ENCODE measurements at regions not wholly inside any gene's neighbourhood (a gene's known extent, or its start where the extent isn't known, plus 50 kb on each side); places are given as distances from the start of the nearest gene placed in this dataset.

DNA sequence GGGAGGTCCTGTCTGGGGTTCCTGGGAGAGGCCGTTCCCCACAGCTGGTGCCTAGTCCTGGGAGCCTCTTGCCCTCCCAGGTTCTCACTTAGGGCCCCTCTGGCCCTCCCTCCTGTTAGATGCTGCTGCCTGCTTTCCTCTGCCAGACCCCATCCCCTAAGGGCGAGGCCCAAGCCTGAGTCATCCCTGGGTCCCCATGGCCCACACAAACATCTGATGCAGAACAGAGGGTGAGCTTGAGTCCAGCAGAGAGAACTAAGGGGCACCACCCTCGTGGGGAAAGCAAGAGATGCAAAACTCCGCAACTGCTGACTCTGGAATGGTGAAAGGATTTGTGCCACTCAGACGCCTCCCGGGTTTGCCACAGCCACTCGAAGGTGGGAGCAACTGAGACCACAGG is 58.8 kb upstream of the TRPM1 start:
- Mint-ChIP-seq H3K9me3 (peaks cover 5% of the 10 kb centered on the region), H3K4me1 (peaks cover 55% of the 10 kb centered on the region), H3K36me3 (peaks cover 5% of the 10 kb centered on the region), H3K4me3 (no peak overlapping the region), H3K27ac (no peak overlapping the region), H3K27me3 (ENCODE audit: low read depth) (no peaks in the 10 kb centered on the region)
- DNase-seq (ENCODE audit: low spot score): no peak
- TF ChIP-seq, protein P1, sequence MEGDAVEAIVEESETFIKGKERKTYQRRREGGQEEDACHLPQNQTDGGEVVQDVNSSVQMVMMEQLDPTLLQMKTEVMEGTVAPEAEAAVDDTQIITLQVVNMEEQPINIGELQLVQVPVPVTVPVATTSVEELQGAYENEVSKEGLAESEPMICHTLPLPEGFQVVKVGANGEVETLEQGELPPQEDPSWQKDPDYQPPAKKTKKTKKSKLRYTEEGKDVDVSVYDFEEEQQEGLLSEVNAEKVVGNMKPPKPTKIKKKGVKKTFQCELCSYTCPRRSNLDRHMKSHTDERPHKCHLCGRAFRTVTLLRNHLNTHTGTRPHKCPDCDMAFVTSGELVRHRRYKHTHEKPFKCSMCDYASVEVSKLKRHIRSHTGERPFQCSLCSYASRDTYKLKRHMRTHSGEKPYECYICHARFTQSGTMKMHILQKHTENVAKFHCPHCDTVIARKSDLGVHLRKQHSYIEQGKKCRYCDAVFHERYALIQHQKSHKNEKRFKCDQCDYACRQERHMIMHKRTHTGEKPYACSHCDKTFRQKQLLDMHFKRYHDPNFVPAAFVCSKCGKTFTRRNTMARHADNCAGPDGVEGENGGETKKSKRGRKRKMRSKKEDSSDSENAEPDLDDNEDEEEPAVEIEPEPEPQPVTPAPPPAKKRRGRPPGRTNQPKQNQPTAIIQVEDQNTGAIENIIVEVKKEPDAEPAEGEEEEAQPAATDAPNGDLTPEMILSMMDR (IDR thresholded peaks at IDR 0.05): no peak
- no peak for TF ChIP-seq NR3C1 (CRISPR knock-in tag; conservative IDR thresholded peaks at IDR 0.05; ENCODE audit: low read depth)
- ATAC-seq: no peak
- POLR2A ChIA-PET: no interaction called here
- CTCF ChIA-PET: no interaction called here

DNA sequence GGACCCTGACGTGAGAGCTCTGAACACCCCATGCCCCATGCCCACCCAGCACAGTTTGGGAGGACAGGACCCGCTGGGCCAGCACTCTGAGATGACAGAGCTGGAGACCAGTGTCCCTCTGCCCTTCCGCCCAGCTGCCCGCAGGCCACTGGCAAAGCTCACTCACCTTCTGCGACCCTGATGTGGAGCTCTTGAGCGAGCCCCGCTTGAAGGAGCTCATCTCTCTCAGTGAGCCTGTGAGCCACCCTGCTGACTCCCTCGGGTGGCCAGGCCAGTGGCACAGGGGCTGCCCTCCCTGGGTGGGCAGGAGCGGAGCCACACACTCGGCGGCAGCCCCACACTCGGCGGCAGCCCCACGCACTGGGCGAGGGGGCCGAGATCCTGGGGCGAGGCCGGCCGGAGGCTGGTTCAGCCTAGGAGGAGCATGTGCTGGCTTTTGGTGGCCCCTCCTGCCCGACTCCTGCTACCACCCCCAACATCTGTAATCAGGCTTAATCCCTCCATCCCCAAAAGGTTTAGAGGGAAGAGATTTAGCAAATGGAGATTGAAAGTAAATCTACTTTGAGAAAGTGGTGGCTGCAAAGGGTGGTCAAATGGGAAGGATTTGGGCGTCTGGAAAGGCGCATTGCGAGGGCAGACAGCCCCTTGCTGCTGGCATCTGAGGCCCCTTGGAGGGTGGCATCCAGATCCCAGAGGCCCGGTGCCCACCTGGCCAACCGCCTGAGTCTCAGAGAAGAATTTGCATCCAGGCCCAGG is 59.4 kb upstream of the TRPM1 start:
- no peak overlapping the region for H3K4me3 Mint-ChIP-seq
- no peak overlapping the region for H3K27ac Mint-ChIP-seq
- H3K27me3 Mint-ChIP-seq (ENCODE audit: low read depth): no peaks in the 10 kb centered on the region
- ATAC-seq: no peak
- no peak for DNase-seq (ENCODE audit: low spot score)
- POLR2A ChIA-PET: no interaction called here
- peaks cover 5% of the 10 kb centered on the region for H3K36me3 Mint-ChIP-seq
- CTCF ChIA-PET: no interaction called here
- peaks cover 5% of the 10 kb centered on the region for H3K9me3 Mint-ChIP-seq
- H3K4me1 Mint-ChIP-seq: peaks cover 49% of the 10 kb centered on the region
- TF ChIP-seq PRRX2 (CRISPR knock-in tag; IDR thresholded peaks at IDR 0.05) (no peak), ATF1 (CRISPR knock-in tag; IDR thresholded peaks at IDR 0.05) (no peak), ZNF423 (CRISPR knock-in tag; IDR thresholded peaks at IDR 0.05) (no peak), ZNF396 (CRISPR knock-in tag; IDR thresholded peaks at IDR 0.05; ENCODE audit: borderline replicate concordance) (no peak), ZNF121 (CRISPR knock-in tag; IDR thresholded peaks at IDR 0.05) (no peak), ELF4 (CRISPR knock-in tag; IDR thresholded peaks at IDR 0.05; ENCODE audit: low read depth) (no peak), SOX15 (CRISPR knock-in tag; IDR thresholded peaks at IDR 0.05) (no peak)
- TF ChIP-seq, protein P2, sequence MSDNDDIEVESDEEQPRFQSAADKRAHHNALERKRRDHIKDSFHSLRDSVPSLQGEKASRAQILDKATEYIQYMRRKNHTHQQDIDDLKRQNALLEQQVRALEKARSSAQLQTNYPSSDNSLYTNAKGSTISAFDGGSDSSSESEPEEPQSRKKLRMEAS (CRISPR knock-in tag; IDR thresholded peaks at IDR 0.05): no peak
- TF ChIP-seq, protein P3, sequence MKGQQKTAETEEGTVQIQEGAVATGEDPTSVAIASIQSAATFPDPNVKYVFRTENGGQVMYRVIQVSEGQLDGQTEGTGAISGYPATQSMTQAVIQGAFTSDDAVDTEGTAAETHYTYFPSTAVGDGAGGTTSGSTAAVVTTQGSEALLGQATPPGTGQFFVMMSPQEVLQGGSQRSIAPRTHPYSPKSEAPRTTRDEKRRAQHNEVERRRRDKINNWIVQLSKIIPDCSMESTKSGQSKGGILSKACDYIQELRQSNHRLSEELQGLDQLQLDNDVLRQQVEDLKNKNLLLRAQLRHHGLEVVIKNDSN (CRISPR knock-in tag; IDR thresholded peaks at IDR 0.05): no peak
- TF ChIP-seq, protein P4, sequence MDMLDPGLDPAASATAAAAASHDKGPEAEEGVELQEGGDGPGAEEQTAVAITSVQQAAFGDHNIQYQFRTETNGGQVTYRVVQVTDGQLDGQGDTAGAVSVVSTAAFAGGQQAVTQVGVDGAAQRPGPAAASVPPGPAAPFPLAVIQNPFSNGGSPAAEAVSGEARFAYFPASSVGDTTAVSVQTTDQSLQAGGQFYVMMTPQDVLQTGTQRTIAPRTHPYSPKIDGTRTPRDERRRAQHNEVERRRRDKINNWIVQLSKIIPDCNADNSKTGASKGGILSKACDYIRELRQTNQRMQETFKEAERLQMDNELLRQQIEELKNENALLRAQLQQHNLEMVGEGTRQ (CRISPR knock-in tag; IDR thresholded peaks at IDR 0.05): no peak
- TF ChIP-seq, protein P5, sequence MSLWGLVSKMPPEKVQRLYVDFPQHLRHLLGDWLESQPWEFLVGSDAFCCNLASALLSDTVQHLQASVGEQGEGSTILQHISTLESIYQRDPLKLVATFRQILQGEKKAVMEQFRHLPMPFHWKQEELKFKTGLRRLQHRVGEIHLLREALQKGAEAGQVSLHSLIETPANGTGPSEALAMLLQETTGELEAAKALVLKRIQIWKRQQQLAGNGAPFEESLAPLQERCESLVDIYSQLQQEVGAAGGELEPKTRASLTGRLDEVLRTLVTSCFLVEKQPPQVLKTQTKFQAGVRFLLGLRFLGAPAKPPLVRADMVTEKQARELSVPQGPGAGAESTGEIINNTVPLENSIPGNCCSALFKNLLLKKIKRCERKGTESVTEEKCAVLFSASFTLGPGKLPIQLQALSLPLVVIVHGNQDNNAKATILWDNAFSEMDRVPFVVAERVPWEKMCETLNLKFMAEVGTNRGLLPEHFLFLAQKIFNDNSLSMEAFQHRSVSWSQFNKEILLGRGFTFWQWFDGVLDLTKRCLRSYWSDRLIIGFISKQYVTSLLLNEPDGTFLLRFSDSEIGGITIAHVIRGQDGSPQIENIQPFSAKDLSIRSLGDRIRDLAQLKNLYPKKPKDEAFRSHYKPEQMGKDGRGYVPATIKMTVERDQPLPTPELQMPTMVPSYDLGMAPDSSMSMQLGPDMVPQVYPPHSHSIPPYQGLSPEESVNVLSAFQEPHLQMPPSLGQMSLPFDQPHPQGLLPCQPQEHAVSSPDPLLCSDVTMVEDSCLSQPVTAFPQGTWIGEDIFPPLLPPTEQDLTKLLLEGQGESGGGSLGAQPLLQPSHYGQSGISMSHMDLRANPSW (CRISPR knock-in tag; conservative IDR thresholded peaks at IDR 0.05; ENCODE audit: low read depth): no peak

DNA sequence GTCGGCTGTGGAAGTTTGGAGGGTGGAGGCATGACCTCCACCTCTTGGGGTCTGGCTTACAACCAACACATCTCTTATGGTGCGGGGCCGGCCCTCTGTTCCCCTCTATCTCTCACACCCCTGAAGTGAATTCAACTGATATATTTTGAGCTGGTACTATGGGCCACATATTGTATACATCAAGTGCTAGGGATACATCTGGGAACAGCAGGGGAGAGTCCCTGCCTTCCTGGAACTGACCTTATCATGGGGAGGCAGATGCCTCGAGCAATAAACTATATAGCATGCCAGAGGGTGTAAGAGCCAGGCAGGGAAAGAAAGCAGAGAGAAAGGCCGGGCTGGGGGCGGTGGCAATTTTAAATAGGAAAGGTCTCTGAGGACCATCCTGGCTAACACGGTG is 60.4 kb upstream of the TRPM1 start:
- no peak overlapping the region for H3K4me3 Mint-ChIP-seq
- ATAC-seq: no peak
- POLR2A ChIA-PET: no interaction called here
- no peaks in the 10 kb centered on the region for H3K9me3 Mint-ChIP-seq
- peaks cover 43% of the 10 kb centered on the region for H3K4me1 Mint-ChIP-seq
- CTCF ChIA-PET: no interaction called here
- no peaks in the 10 kb centered on the region for H3K27me3 Mint-ChIP-seq (ENCODE audit: low read depth)
- H3K27ac Mint-ChIP-seq: no peak overlapping the region
- no peaks in the 10 kb centered on the region for H3K36me3 Mint-ChIP-seq
- no peak for DNase-seq (ENCODE audit: low spot score)
- TF ChIP-seq SMAD3 (CRISPR knock-in tag; IDR thresholded peaks at IDR 0.05; ENCODE audit: borderline replicate concordance) (no peak), JAZF1 (CRISPR knock-in tag; IDR thresholded peaks at IDR 0.05) (no peak)
- TF ChIP-seq, protein P6, sequence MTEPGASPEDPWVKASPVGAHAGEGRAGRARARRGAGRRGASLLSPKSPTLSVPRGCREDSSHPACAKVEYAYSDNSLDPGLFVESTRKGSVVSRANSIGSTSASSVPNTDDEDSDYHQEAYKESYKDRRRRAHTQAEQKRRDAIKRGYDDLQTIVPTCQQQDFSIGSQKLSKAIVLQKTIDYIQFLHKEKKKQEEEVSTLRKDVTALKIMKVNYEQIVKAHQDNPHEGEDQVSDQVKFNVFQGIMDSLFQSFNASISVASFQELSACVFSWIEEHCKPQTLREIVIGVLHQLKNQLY (CRISPR knock-in tag; IDR thresholded peaks at IDR 0.05): no peak
- TF ChIP-seq, protein P7, sequence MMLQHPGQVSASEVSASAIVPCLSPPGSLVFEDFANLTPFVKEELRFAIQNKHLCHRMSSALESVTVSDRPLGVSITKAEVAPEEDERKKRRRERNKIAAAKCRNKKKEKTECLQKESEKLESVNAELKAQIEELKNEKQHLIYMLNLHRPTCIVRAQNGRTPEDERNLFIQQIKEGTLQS (CRISPR knock-in tag; conservative IDR thresholded peaks at IDR 0.05): no peak
- TF ChIP-seq, protein P1 (IDR thresholded peaks at IDR 0.05): no peak
- TF ChIP-seq, protein P8, sequence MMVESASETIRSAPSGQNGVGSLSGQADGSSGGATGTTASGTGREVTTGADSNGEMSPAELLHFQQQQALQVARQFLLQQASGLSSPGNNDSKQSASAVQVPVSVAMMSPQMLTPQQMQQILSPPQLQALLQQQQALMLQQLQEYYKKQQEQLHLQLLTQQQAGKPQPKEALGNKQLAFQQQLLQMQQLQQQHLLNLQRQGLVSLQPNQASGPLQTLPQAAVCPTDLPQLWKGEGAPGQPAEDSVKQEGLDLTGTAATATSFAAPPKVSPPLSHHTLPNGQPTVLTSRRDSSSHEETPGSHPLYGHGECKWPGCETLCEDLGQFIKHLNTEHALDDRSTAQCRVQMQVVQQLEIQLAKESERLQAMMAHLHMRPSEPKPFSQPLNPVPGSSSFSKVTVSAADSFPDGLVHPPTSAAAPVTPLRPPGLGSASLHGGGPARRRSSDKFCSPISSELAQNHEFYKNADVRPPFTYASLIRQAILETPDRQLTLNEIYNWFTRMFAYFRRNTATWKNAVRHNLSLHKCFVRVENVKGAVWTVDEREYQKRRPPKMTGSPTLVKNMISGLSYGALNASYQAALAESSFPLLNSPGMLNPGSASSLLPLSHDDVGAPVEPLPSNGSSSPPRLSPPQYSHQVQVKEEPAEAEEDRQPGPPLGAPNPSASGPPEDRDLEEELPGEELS (CRISPR knock-in tag; IDR thresholded peaks at IDR 0.05): no peak
- TF ChIP-seq, protein P9, sequence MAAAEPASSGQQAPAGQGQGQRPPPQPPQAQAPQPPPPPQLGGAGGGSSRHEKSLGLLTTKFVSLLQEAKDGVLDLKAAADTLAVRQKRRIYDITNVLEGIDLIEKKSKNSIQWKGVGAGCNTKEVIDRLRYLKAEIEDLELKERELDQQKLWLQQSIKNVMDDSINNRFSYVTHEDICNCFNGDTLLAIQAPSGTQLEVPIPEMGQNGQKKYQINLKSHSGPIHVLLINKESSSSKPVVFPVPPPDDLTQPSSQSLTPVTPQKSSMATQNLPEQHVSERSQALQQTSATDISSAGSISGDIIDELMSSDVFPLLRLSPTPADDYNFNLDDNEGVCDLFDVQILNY (CRISPR knock-in tag; IDR thresholded peaks at IDR 0.05): no peak

Data from WTC11 (cell line).